Neural crest cell (in vitro differentiated cells): ENCODE measurements at regions not wholly inside any gene's neighbourhood (a gene's known extent, or its start where the extent isn't known, plus 50 kb on each side); places are given as distances from the start of the nearest gene placed in this dataset.
A peak's percentile ranks its signal among the peaks of the same experiment; 100 is the strongest.

Experiments
- DNase-seq: peaks from one replicate; pipeline ENCODE4 v3.0.0; 2021; ENCODE audit warnings: low read depth, mixed read lengths, low spot score
- H3K27ac Mint-ChIP-seq: one replicate; pipeline ENCODE4 v1.8.0; 2021; ENCODE audit warnings: mild to moderate bottlenecking, mixed read lengths; ENCODE audit not compliant: unreplicated experiment
- H3K27me3 Mint-ChIP-seq: 2 replicates; pipeline ENCODE4 v1.8.0; 2021; ENCODE audit warnings: low read depth, mild to moderate bottlenecking, mixed read lengths
- H3K36me3 Mint-ChIP-seq: 2 replicates; pipeline ENCODE4 v1.8.0; 2021; ENCODE audit warnings: low read depth, mild to moderate bottlenecking, mixed read lengths
- H3K4me1 Mint-ChIP-seq: 2 replicates; pipeline ENCODE4 v1.8.0; 2021; ENCODE audit warnings: mixed read lengths
- H3K4me3 Mint-ChIP-seq: one replicate; pipeline ENCODE4 v1.8.0; 2021; ENCODE audit warnings: mild to moderate bottlenecking, mixed read lengths
- H3K9me3 Mint-ChIP-seq: 2 replicates; pipeline ENCODE4 v1.8.0; 2021; ENCODE audit warnings: mixed read lengths
- CTCF ChIP-seq: fragments of 200-600 bp; sonication (generic); conservative IDR thresholded peaks from 2 replicates; pipeline ENCODE4 v1.5.0; 2021; ENCODE audit warnings: antibody characterized with exemption, mild to moderate bottlenecking

- no peaks in the 10 kb centered on the region for H3K27me3 Mint-ChIP-seq
- H3K27ac Mint-ChIP-seq = no peak overlapping the region
- no peak overlapping the region for H3K4me3 Mint-ChIP-seq
- H3K36me3 Mint-ChIP-seq = no peaks in the 10 kb centered on the region
- H3K9me3 Mint-ChIP-seq = no peaks in the 10 kb centered on the region
- no peak for DNase-seq
- TF ChIP-seq CTCF = no peak
- peaks cover 16% of the 10 kb centered on the region for H3K4me1 Mint-ChIP-seq
Measured at GRCh38 chr12:67414011-67414715, 145.0 kb downstream of the CAND1 start.

GRCh38 chr12:67415473-67415872, 146.3 kb downstream of the CAND1 start:
- Mint-ChIP-seq H3K4me1 (peaks cover 20% of the 10 kb centered on the region), H3K27ac (no peak overlapping the region), H3K9me3 (no peaks in the 10 kb centered on the region), H3K36me3 (no peaks in the 10 kb centered on the region), H3K27me3 (no peaks in the 10 kb centered on the region), H3K4me3 (no peak overlapping the region)
- TF ChIP-seq CTCF = peak; percentile 53
- DNase-seq = no peak

- DNase-seq = no peak
- no peaks in the 10 kb centered on the region for H3K36me3 Mint-ChIP-seq
- H3K27me3 Mint-ChIP-seq = no peaks in the 10 kb centered on the region
- no peak for TF ChIP-seq CTCF
- no peaks in the 10 kb centered on the region for H3K9me3 Mint-ChIP-seq
- H3K4me3 Mint-ChIP-seq = no peak overlapping the region
- no peak overlapping the region for H3K27ac Mint-ChIP-seq
- H3K4me1 Mint-ChIP-seq = peaks cover 13% of the 10 kb centered on the region
Measured at GRCh38 chr12:67419810-67420209, 150.7 kb downstream of the CAND1 start.

GRCh38 chr12:67420506-67420905, 151.3 kb downstream of the CAND1 start:
- TF ChIP-seq CTCF = no peak
- H3K4me3 Mint-ChIP-seq = no peak overlapping the region
- DNase-seq = no peak
- no peak overlapping the region for H3K27ac Mint-ChIP-seq
- peaks cover 10% of the 10 kb centered on the region for H3K4me1 Mint-ChIP-seq
- H3K9me3 Mint-ChIP-seq = no peaks in the 10 kb centered on the region
- no peaks in the 10 kb centered on the region for H3K27me3 Mint-ChIP-seq
- H3K36me3 Mint-ChIP-seq = no peaks in the 10 kb centered on the region

GRCh38 chr12:67422081-67422480, 152.9 kb downstream of the CAND1 start:
- no peak for DNase-seq
- H3K4me3 Mint-ChIP-seq = no peak overlapping the region
- H3K4me1 Mint-ChIP-seq = peaks cover 21% of the 10 kb centered on the region
- no peaks in the 10 kb centered on the region for H3K27me3 Mint-ChIP-seq
- H3K36me3 Mint-ChIP-seq = no peaks in the 10 kb centered on the region
- H3K27ac Mint-ChIP-seq = no peak overlapping the region
- no peaks in the 10 kb centered on the region for H3K9me3 Mint-ChIP-seq
- no peak for TF ChIP-seq CTCF
